ENCODE measurements at regions not wholly inside any gene's neighbourhood (a gene's known extent, or its start where the extent isn't known, plus 50 kb on each side); places are given as distances from the start of the nearest gene placed in this dataset.

GRCh38 chr5:109532773-109533364 lies 123.1 kb upstream of the PJA2 start:
- DNase-seq (ENCODE audit: low read depth, low spot score), result no peak

DNA sequence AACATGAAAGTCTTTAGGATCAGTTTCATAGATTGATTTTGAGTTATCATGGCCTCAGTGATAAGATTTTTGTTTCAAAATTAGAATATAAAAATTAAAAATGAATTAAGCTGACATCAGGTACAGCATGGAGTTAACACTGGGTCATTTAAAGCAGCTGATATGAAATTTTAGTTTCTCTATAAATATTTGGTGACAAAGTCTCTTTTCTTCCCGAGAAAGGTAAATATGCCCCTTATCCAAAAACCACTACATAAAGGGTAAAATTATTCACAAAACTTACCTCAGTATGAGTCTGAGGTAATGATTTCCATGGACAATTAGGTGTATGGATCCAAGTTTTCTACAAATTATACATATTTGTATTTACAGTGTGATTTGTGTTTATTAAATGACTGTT lies 121.5 kb upstream of the PJA2 start:
- DNase-seq (ENCODE audit: low read depth, low spot score), result no peak

GRCh38 chr5:109529987-109530386 lies 120.2 kb upstream of the PJA2 start:
- DNase-seq (ENCODE audit: low read depth, low spot score), result no peak

DNA sequence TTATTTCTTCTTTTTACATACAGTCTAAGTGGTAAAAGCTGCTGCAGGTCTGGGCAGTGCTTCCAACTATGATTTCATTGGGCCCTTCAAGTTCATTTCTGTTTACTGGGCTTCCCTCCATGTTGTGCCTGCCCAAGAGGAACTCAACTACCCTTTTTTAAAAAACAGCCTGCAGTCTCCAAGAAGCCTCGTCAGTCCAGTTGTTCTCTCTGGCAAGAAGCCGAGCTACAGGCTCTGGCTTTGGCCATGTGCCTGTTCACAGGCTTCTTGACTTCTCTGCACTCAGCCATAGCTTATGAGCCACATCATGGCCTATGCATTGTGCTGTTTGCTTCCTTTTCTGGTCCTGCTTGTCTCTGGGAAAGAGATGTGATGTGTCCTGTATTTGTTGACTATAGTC lies 119.7 kb upstream of the PJA2 start:
- no peak for DNase-seq (ENCODE audit: low read depth, low spot score)

DNA sequence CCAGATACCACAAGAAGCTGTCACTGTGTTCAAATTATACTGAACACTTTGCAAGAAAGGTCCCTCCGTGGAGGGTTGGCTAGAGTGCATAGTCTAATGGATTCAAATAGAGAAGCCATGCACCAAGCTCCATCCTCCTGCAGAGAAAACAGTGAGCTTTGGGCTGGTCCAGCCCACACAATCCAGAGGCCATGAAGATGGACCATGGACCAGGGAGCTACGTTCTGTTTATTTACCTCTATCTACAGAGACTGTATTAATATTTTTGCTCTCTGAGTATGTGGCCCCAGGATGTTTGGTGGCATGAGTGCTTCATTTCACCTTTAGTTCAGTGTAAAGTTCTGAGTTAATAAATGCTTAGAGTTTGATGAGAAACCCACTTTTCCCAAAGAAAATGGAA lies 114.8 kb upstream of the PJA2 start:
- no peak for DNase-seq (ENCODE audit: low read depth, low spot score)

GRCh38 chr5:109524026-109524425 lies 114.3 kb upstream of the PJA2 start:
- no peak for DNase-seq (ENCODE audit: low read depth, low spot score)

DNA sequence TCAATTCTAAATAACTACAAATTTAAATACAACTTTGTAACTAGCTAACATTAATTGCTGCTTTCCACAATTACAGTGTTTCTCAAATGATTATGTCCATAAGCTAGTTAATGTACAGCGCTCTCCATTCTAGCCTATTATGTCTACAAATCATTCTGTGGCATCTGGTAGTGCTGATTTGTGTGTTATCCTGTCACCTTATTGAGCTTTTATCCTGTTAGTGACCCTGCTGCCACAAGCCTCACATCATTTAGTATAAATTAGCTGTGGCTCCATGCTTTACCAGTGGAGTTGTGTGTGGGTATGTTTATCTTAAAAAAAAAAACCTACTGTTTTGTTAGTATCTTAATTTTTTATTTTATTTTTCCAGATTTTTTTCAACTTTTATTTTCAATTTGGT lies 112.6 kb upstream of the PJA2 start:
- DNase-seq (ENCODE audit: low read depth, low spot score), result no peak

- DNase-seq (ENCODE audit: low read depth, low spot score), result no peak
These were observed 109.6 kb upstream of the PJA2 start for GRCh38 chr5:109519416-109519815.

DNA sequence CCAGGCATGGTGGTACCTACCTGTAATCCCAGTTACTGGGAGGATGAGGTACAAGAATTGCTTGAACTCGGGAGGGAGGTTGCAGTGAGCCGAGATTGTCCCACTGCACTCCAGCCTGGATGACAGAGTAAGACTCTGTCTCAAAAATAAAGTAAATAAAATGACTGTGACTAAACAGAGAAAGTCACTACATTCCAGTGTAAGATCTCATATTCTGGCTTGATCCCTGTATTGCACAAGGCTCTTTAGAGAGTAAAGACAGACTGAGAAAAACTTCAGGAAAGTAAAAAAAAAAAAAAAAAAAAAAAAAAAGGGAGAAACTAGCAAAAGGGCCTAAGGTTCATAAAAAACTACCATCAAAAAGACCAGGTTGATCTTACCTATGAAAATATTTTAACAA lies 106.6 kb upstream of the PJA2 start:
- DNase-seq (ENCODE audit: low read depth, low spot score), result no peak

DNA sequence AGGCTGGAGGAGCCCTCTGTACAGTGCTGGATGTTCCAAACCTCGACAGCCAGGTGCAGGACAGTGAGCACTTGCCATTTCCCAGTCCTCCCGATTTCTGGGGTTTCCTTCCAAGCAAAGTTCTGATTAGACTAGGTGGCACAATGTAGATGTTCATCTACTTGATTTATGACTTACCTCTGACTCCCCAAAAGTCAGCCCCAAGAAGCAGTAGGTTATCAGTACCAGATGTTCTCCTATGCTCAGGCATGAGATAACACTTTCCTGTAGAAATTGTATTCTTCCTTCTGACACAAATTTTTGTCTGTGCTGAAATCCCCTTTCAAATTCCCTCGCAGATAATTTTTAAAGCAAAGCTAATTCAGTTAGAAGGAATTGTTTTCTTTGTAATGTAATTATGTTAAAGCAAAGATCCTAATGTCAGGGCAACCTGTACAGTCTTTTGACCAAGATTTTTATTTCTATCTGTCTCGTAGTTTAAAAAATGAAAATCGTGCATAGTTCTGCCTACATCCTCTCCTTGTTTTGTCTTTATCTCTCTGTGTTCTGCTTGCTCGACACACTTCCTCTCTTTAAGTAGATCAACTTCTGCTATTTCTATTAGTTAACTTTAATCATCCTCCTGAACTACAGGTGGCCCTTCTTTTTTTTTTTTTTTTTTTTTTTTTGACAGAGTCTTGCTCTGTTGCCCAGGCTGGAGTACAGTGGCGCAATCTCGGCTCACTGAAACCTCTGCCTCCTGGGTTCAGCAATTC lies 102.4 kb upstream of the PJA2 start:
- DNase-seq (ENCODE audit: low read depth, low spot score), result no peak

DNA sequence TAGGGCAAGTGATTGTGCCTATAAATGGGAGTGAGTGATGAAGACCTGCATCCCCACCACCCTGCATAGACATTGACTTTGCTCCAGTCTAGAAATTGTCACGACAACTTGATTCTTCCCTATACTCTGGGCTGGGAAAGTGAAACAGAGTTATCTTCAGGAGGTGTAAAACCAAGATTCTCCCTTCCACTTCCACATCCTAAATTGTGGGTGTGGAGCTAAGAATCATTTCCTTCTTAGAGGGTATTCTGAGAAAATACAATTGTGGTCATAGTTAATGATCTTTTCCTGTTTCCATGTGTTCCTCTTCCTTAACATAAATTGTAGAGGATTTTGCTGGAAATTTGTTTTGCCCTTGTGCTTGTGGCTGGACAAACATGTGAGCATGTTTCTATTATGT lies 96.8 kb upstream of the PJA2 start:
- no peak for DNase-seq (ENCODE audit: low read depth, low spot score)

DNA sequence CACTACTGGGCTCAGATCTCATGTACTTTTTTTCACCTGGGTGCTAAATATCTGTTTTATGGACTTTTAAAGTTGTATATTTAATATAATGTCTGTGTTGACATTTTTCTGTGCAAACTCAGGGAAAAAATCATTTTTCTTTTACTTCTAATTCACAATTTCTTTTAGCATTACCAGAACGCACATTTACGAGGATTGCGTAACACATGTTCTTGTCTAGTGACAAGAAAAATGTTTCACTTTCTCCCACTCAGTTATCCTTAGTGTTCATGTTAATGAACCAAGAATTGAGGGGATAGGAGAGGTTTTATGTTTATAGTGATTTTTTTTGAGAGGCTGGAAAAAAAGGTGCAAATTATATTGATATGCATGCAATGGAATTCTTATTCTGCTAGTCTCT lies 86.3 kb upstream of the PJA2 start:
- DNase-seq (ENCODE audit: low read depth, low spot score), result no peak

DNA sequence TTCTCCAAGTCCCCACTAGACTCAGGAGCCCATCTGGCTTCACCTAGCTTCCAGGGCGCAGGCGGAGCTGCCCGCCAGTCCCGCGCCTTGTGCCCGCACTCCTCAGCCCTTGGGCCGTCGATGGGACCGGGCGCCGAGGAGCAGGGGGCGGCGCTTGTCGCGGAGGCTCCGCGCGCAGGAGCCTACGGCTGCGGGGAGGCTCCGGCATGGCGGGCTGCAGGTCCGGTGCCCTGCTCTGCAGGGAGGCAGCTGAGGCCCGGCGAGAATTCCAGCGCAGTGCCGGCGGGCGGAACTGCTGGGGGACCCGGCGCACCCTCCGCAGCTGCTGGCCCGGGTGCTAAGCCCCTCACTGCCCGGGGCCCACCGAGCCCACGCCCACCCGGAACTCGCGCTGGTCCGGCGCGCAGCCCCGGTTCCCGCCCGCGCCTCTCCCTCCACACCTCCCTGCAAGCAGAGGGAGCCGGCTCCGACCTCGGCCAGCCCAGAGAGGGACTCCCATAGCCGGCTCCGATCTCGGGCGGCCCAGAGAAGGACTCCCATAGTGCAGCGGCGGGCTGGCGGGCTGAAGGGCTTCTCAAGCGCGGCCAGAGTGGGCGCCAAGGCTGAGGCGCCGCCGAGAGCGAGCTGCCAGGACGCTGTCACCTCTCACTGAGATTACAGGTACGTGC lies 78.1 kb upstream of the PJA2 start:
- DNase-seq (ENCODE audit: low read depth, low spot score), result no peak

GRCh38 chr5:109486200-109486804 lies 76.5 kb upstream of the PJA2 start:
- DNase-seq (ENCODE audit: low read depth, low spot score), result no peak

DNA sequence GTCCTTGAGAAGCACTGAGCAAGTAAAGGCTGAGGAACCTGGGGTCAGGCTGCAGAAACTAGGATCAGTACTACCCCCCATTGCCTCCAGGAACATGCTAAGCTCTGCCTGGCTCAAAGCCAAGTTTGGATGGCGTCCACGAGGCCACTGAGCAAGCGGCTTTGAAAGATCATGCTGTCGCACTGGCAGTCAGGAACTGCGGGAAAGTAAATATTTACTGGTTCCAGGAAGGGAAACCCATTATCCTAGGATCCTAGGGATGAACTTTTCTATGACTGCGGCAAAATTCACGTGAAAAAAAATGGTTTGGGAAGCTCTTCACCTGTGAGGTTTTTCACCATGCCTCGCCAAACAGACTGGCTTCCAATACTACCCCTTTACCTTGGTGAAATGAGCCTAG lies 75.3 kb upstream of the PJA2 start:
- DNase-seq (ENCODE audit: low read depth, low spot score), result no peak

- no peak for DNase-seq (ENCODE audit: low read depth, low spot score)
These were observed 74.8 kb upstream of the PJA2 start for GRCh38 chr5:109484597-109484996.

DNA sequence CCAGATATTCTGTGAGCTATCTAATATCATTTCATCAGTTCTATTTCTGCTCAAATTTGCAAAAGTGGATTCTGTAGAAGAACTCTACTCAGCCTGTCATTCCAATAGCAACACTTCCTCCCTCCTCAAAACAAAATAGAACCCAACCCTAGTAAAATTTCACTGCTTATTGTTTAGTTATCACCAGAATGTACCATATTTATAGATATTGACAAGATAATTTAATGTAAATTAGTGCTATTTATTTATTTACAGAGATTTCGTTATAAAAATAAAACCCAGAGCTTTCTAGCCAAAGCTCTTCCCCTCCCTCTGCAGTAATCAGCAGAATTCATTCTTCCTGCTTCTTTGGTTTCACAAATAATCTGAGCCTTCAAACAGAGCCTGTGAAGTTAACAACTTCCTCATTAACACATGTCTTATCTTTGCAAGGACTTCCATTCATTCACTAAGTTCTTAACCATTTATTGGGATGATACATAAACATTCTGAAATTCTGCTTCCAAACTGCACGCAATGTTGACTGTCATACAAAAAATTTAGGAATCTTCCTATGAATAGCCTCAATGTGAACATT lies 73.7 kb upstream of the PJA2 start:
- no peak for DNase-seq (ENCODE audit: low read depth, low spot score)

GRCh38 chr5:109482748-109483147 lies 73.0 kb upstream of the PJA2 start:
- DNase-seq (ENCODE audit: low read depth, low spot score), result no peak

GRCh38 chr5:109479260-109479860 lies 69.6 kb upstream of the PJA2 start:
- DNase-seq (ENCODE audit: low read depth, low spot score), result no peak

- DNase-seq (ENCODE audit: low read depth, low spot score), result no peak
These were observed 69.1 kb upstream of the PJA2 start for GRCh38 chr5:109478830-109479229.

GRCh38 chr5:109476292-109476691 lies 66.5 kb upstream of the PJA2 start:
- no peak for DNase-seq (ENCODE audit: low read depth, low spot score)

Measured in brain pericyte (primary cell).